Inflammatory macrophage (primary cell): ENCODE measurements at regions not wholly inside any gene's neighbourhood (a gene's known extent, or its start where the extent isn't known, plus 50 kb on each side); places are given as distances from the start of the nearest gene placed in this dataset.

ENCODE experiments used
- DNase-seq, 2 donors: peaks; one replicate each; pipeline ENCODE4 v3.0.0-alpha.2; 2020 to 2022

- no peak for DNase-seq
These were observed 445.9 kb upstream of the PROK2 start for GRCh38 chr3:72230774-72231379.

GRCh38 chr3:72229952-72230351, 445.0 kb upstream of the PROK2 start:
- DNase-seq: no peak

- peak; percentile 50 to 57 for DNase-seq
These were observed 442.6 kb upstream of the PROK2 start for GRCh38 chr3:72227486-72228070.

- DNase-seq: no peak
These were observed 440.0 kb upstream of the PROK2 start for GRCh38 chr3:72224804-72225509.

GRCh38 chr3:72223628-72224027, 438.7 kb upstream of the PROK2 start:
- no peak for DNase-seq

GRCh38 chr3:72223116-72223515, 438.2 kb upstream of the PROK2 start:
- no peak for DNase-seq

- no peak for DNase-seq
These were observed 437.5 kb upstream of the PROK2 start for GRCh38 chr3:72222410-72222809.

GRCh38 chr3:72220946-72221345, 436.0 kb upstream of the PROK2 start:
- DNase-seq: no peak

GRCh38 chr3:72219752-72220151, 434.8 kb upstream of the PROK2 start:
- DNase-seq: no peak

- DNase-seq: no peak
These were observed 432.6 kb upstream of the PROK2 start for GRCh38 chr3:72217570-72217969.

- peak; percentile 70 to 72 for DNase-seq
These were observed 429.4 kb upstream of the PROK2 start for GRCh38 chr3:72214066-72214951.

- DNase-seq: no peak
These were observed 428.5 kb upstream of the PROK2 start for GRCh38 chr3:72213296-72214065.

- no peak for DNase-seq
These were observed 427.4 kb upstream of the PROK2 start for GRCh38 chr3:72212396-72212795.

GRCh38 chr3:72210261-72210660, 425.3 kb upstream of the PROK2 start:
- no peak for DNase-seq

GRCh38 chr3:72205297-72205826, 420.4 kb upstream of the PROK2 start:
- no peak for DNase-seq

GRCh38 chr3:72204452-72204851, 419.5 kb upstream of the PROK2 start:
- DNase-seq: no peak

- DNase-seq: no peak
These were observed 418.8 kb upstream of the PROK2 start for GRCh38 chr3:72203613-72204349.

GRCh38 chr3:72203105-72203504, 418.2 kb upstream of the PROK2 start:
- DNase-seq: no peak

- no peak for DNase-seq
These were observed 415.4 kb upstream of the PROK2 start for GRCh38 chr3:72200332-72200731.

- no peak for DNase-seq
These were observed 414.6 kb upstream of the PROK2 start for GRCh38 chr3:72199530-72199929.

GRCh38 chr3:72196377-72196929, 411.5 kb upstream of the PROK2 start:
- DNase-seq: no peak
